Transverse colon (tissue), 4 donors: ENCODE measurements at regions not wholly inside any gene's neighbourhood (a gene's known extent, or its start where the extent isn't known, plus 50 kb on each side); places are given as distances from the start of the nearest gene placed in this dataset.

ENCODE experiments used
- DNase-seq: peaks from one replicate; pipeline ENCODE4 v3.0.0-alpha.2; 2019
- H3K27ac ChIP-seq, 4 donors: fragments of 200-600 bp; sonication (generic); 2 replicates each; pipeline ENCODE4 v1.5.1; 2016 to 2018; ENCODE audit warnings: inconsistent platforms in 4 of 4
- H3K27me3 ChIP-seq: fragments of 200-600 bp; sonication (generic); 2 replicates; pipeline ENCODE4 v1.5.1; 2017; ENCODE audit warnings: inconsistent platforms
- H3K36me3 ChIP-seq, 4 donors: fragments of 200-600 bp; sonication (generic); 2 replicates each; pipeline ENCODE4 v1.5.1; 2017 to 2019; ENCODE audit warnings: inconsistent platforms in 4 of 4
- H3K4me1 ChIP-seq, 4 donors: fragments of 200-600 bp; sonication (generic); 2 replicates each; pipeline ENCODE4 v1.5.1; 2017 to 2020; ENCODE audit warnings: inconsistent platforms in 4 of 4
- H3K4me3 ChIP-seq, 4 donors: fragments of 200-600 bp; sonication (generic); 1 replicate in 1 of 4; 2 replicates in 3 of 4; pipeline versions ENCODE4 v1.5.1 to v1.6.1; 2017 to 2019; ENCODE audit warnings: inconsistent platforms in 4 of 4
- H3K9me3 ChIP-seq, 2 donors: fragments of 200-600 bp; sonication (generic); 2 replicates each; pipeline ENCODE4 v1.5.1; 2017 to 2019; ENCODE audit warnings: inconsistent platforms in 2 of 2
- CTCF ChIP-seq, 5 experiments: fragments of 200-600 bp in 3 of 5; fragments of 450-650 bp in 2 of 5; sonication (generic) in 3 of 5; IDR thresholded peaks; 1 replicate in 2 of 5; 2 replicates in 3 of 5; pipeline ENCODE4 v1.5.1; 2016 to 2017; ENCODE audit warnings: antibody characterized with exemption in 5 of 5, inconsistent platforms in 3 of 5, mild to moderate bottlenecking in 2 of 5, moderate library complexity in 1 of 5
- EP300 ChIP-seq: sonication (generic); formaldehyde crosslinking; IDR thresholded peaks from one replicate; pipeline ENCODE4 v1.6.1; 2017; ENCODE audit warnings: antibody characterized with exemption, low read depth
- POLR2A ChIP-seq: fragments of 450-650 bp; IDR thresholded peaks from one replicate; pipeline ENCODE4 v1.6.1; 2016; ENCODE audit warnings: antibody characterized with exemption, mild to moderate bottlenecking, moderate library complexity
- POLR2AphosphoS5 ChIP-seq, 3 donors: sonication (generic); formaldehyde crosslinking; IDR thresholded peaks; one replicate each; pipeline ENCODE4 v1.6.1; 2016; ENCODE audit warnings: antibody characterized with exemption in 3 of 3
- WGBS, 2 donors: methylation state at CpG; one replicate each; pipeline ENCODE4 v1.1.5; 2018; ENCODE audit warnings: low coverage in 1 of 2; 5-methylcytosine and 5-hydroxymethylcytosine counted together
- in situ Hi-C, 4 donors: fragments of 200-750 bp; cut with MboI; loops; one replicate each; pipeline versions ENCODE4 v1.15.0 to v1.15.1; 2017; ENCODE audit warnings: low sequenced_read_pairs in 3 of 4, low pct_ligation_motif_present in 1 of 4, low pct_unique_long_range_greater_than_20kb in 1 of 4
- intact Hi-C: fragments of 100-400 bp; cut with DNase I; formaldehyde crosslinking; loops from one replicate; pipeline ENCODE4 v1.15.1; 2023; ENCODE audit warnings: low total_unique reads

GRCh38 chr5:118778941-118779340 lies 209.4 kb downstream of the DTWD2 start:
- H3K9me3 ChIP-seq, result no peaks in the 10 kb centered on the region
- 78 to 94% methylated on average over 4 of the region's 4 CpGs for WGBS, 2 donors
- TF ChIP-seq POLR2AphosphoS5 (IDR thresholded peaks at IDR 0.05), result no peak
- no peak for TF ChIP-seq POLR2A
- TF ChIP-seq CTCF (IDR thresholded peaks at IDR 0.05), result no peak
- no peak for TF ChIP-seq EP300
- in situ Hi-C loops, result no loop called here
- no peaks in the 10 kb centered on the region for H3K4me1 ChIP-seq
- no peak overlapping the region for H3K4me3 ChIP-seq
- no peaks in the 10 kb centered on the region for H3K36me3 ChIP-seq
- H3K27me3 ChIP-seq, result no peaks in the 10 kb centered on the region
- DNase-seq, result no peak
- no peak overlapping the region for H3K27ac ChIP-seq
- intact Hi-C loops, result no loop called here

GRCh38 chr5:118777189-118777736 lies 211.1 kb downstream of the DTWD2 start:
- no peak for DNase-seq
- Histone ChIP-seq H3K27ac (no peak overlapping the region), H3K4me1 (no peaks in the 10 kb centered on the region), H3K36me3 (no peaks in the 10 kb centered on the region), H3K4me3 (no peak overlapping the region), H3K27me3 (no peaks in the 10 kb centered on the region), H3K9me3 (no peaks in the 10 kb centered on the region)
- WGBS, 2 donors, result 72% methylated on average over 3 of the region's 3 CpGs; no CpG with 5 or more reads in 1 of the 2 donors
- intact Hi-C loops (no loop called here), in situ Hi-C loops (no loop called here)
- TF ChIP-seq EP300 (no peak), CTCF (IDR thresholded peaks at IDR 0.05) (no peak), POLR2A (no peak), POLR2AphosphoS5 (IDR thresholded peaks at IDR 0.05) (no peak)

- Histone ChIP-seq H3K4me1 (no peaks in the 10 kb centered on the region), H3K9me3 (no peaks in the 10 kb centered on the region), H3K4me3 (no peak overlapping the region), H3K27me3 (no peaks in the 10 kb centered on the region), H3K36me3 (no peaks in the 10 kb centered on the region), H3K27ac (no peak overlapping the region)
- intact Hi-C loops, result no loop called here
- DNase-seq, result no peak
- TF ChIP-seq EP300 (no peak), POLR2AphosphoS5 (IDR thresholded peaks at IDR 0.05) (no peak), POLR2A (no peak), CTCF (IDR thresholded peaks at IDR 0.05) (no peak)
- in situ Hi-C loops, result no loop called here
- WGBS, 2 donors, result 47% methylated on average over 1 of the region's 1 CpG; no CpG with 5 or more reads in 1 of the 2 donors
Observed at GRCh38 chr5:118776755-118777154, 211.6 kb downstream of the DTWD2 start.

GRCh38 chr5:118775790-118776499 lies 212.4 kb downstream of the DTWD2 start:
- in situ Hi-C loops, result no loop called here
- H3K36me3 ChIP-seq, result no peaks in the 10 kb centered on the region
- H3K27me3 ChIP-seq, result no peaks in the 10 kb centered on the region
- TF ChIP-seq POLR2A (no peak), CTCF (IDR thresholded peaks at IDR 0.05) (no peak), POLR2AphosphoS5 (IDR thresholded peaks at IDR 0.05) (no peak)
- intact Hi-C loops, result no loop called here
- H3K4me3 ChIP-seq, result no peak overlapping the region
- no peaks in the 10 kb centered on the region for H3K4me1 ChIP-seq
- DNase-seq, result no peak
- no peaks in the 10 kb centered on the region for H3K9me3 ChIP-seq
- no peak overlapping the region for H3K27ac ChIP-seq
- 85 to 88% methylated on average over 2 of the region's 2 CpGs for WGBS, 2 donors
